ENCODE measurements at regions not wholly inside any gene's neighbourhood (a gene's known extent, or its start where the extent isn't known, plus 50 kb on each side); places are given as distances from the start of the nearest gene placed in this dataset.

DNA sequence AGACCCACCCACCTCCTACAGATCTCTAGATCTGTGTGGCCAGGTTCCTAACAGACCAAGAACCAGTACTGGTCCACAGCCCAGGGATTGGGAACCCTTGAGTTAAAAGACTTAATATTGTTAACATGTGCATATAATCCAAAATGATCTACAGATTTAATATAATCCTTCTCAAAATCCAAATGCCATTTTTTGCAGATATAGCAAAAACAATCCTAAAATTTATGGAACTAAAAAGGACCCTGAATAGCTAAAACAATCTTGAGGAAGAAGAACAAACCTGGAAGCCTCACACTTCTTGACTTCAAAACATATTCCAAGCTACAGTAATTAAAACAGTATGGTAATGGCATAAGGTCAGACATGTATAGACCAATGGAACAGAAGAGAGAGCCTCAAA, 206.9 kb upstream of the SIX2 start:
- H3K4me3 ChIP-seq (ENCODE audit: low read depth, low read length) = no peak overlapping the region

DNA sequence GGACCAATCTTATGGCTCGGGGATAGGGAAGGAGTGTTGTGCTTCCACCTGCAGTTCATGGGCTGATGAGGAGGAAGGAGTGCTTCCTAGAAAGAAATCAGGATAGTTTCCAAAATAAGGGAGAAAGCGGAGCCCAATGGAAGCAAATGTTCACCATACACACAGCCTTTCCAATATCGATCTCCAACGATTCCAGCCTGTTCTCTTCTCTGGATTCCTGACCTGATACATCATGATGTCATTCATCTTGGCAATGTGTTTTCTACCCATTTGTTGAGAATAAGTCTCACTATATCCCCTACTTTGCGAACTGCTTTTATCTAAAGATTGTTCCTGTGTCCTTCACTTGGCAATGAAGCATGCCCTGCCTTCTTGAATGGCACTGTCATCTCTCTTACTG, 205.3 kb upstream of the SIX2 start:
- H3K4me3 ChIP-seq (ENCODE audit: low read depth, low read length) = no peak overlapping the region

DNA sequence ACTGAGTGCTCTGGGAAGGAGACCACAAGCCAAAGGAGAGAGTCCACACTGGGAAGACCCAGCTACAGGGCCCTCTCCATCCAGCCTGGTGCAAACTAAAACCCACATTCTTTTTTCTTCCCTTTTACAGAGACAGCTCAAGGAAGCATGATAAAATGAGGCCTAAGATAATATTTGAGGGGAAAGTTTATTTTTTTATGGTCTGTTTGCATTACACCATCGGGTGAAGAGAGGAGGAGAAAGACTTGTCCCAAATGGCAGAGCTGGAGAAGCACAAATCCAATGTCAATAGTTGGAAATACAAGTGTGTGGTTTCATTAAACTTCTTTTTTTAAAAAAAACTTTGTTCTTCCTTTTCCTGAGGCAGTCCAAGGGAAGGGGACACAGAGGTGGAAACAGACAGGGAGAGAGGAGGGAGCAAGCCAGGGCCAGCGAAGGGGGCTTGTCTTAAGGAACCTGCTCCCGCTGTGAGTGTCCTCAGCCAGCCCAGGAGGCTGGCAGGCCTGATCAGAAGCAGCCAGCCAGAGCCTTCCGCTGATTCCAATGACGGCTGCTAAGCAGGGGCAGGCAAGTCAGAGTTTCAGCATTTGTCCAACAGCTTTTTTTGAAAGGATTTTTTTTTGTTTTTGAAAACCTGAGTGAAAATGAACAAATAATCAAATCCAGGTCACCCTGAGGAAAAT, 203.8 kb upstream of the SIX2 start:
- no peak overlapping the region for H3K4me3 ChIP-seq (ENCODE audit: low read depth, low read length)

DNA sequence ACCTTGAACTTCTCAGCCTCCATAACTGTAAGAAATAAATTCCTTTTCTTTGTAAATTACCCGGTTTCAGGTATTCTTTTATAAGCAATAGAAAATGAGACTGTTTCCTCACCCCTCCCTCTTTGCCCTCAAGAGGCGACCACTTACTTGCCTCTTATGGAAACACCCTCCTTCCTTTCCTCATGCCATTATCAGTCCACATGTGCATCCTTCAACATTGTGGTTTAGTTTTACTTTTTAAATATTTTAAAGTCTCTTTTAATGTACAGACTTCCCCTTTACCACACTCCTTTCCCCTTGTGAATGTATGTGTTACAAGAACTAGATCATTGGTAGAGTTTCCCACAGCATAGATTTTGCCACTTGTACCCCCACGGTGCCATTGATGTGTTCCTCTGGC, 202.4 kb upstream of the SIX2 start:
- H3K4me3 ChIP-seq (ENCODE audit: low read depth, low read length) = no peak overlapping the region

DNA sequence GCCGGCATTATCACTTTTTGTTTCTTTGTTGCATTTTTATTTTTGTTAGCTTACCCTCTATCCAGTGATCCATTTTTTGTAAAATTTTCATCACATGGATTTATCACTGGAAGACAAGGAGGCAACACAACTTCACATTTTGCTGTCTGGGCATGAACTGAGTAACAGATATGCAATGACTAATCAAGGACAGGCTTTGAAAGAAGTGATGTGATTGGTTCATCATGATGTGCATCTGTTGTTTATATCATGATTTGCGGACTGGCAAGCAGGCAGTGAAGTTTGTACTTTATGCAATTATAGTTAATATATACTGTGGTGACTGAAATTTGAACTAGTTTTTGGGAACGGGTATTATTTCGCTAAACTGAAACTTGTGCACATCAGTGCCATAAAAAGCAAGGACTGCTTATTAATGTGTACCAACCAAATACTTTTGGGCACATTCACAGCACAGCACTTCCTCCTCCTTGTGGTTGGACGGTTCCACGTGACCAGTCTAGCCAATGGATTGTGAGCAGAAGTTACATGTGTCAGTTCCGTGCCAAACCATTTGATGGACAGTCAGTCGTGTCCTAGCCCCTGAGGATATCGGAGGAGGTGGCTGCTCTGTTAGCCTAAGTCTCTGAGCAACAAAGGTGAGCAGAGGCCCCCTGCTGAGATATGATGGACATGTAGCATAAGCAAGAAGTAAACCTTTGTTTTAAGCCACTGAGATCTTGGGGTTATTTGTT, 201.4 kb upstream of the SIX2 start:
- H3K4me3 ChIP-seq (ENCODE audit: low read depth, low read length) = no peak overlapping the region

DNA sequence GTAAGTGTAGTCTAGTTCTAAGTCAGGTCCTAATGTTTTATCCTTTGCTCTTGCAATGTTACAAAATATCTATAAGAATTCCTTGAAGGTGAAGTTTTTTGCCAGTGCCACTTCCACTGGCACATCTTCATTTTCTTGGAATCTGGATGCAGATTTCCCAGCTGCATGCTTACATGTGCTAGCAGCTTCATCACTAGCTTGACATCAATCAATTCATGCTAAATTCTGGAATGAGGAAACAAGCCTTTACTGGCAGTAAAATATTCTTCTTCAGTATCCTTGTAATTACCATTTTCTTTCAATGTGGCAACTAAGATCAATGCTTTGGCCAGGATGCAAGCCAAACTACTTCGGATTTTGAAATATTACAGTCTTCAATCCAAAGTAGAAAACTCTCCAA, 200.6 kb upstream of the SIX2 start:
- no peak overlapping the region for H3K4me3 ChIP-seq (ENCODE audit: low read depth, low read length)

DNA sequence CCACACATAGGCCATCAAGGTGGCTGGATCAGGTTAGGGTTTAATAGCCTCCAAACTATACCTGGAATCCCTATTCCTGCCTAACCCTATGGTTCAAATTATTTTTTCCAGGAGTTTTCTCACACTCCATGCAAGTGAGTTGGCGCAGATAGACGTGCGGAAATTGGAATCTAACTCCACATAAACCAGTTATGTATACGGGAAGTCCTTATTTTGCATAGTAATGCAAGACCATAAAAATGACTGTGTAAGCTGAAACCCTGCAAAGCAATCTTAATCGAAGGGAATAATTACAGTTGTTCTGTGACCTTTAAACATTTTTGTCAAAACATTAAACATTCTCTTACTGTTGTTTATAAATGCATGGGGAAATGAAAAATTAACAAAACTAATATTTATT, 200.1 kb upstream of the SIX2 start:
- H3K4me3 ChIP-seq (ENCODE audit: low read depth, low read length) = no peak overlapping the region

DNA sequence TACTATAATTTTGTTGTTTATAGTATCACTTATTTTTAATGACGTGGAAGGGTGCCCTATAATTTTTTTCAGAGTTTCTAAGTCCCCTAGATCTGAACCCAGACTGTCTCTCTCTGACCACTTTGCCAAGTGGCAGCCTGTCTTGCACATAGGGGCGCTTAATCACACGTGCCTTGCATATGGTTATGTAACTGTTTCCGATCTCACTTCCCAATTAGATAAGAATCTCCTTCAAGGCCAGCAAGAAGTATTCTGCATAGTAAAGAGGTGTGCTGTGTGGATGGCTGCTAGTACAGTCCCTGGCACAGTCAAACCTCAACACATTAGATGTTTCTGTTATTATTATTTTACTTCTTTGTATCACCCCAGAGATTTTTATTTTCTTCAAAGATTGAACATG, 197.8 kb upstream of the SIX2 start:
- no peak overlapping the region for H3K4me3 ChIP-seq (ENCODE audit: low read depth, low read length)

DNA sequence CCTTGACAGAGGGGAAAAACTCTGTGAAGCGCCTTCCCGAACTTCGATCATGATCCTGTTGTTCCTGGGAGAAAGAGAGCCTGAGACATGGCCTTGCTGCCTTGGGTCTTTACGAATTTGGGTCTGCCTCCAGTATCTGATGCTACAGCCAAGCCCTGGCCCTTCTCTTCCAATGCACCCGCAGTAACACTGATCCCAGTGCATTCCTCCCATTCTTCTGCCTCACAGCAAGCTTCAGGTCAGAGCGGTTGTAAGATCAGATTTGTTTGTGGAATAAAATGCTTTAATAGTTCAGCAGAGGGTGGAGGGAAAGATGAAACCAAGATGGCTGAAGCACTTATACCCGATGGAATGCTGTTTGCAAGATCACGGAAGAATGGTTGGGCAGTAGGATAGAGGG, 196.7 kb upstream of the SIX2 start:
- no peak overlapping the region for H3K4me3 ChIP-seq (ENCODE audit: low read depth, low read length)

DNA sequence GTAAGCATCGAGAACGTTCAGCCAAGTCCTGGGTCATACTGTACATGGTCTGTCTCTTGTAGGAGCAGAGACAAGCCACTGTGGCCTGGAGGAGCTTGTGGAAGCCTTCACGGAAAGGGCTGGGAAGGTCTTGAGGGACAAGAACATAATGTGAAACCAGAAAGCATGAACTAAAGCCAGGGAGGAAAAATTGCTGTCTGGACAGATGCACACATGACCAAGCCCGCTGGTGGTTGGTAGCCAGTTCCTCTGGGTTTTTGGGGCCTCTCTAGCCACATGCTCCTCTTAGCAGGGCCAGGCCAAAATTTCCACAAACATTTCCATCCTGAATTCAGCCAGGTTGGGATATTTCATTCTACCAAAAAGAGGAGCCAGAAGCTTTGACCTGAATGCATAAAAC, 196.2 kb upstream of the SIX2 start:
- no peak overlapping the region for H3K4me3 ChIP-seq (ENCODE audit: low read depth, low read length)

DNA sequence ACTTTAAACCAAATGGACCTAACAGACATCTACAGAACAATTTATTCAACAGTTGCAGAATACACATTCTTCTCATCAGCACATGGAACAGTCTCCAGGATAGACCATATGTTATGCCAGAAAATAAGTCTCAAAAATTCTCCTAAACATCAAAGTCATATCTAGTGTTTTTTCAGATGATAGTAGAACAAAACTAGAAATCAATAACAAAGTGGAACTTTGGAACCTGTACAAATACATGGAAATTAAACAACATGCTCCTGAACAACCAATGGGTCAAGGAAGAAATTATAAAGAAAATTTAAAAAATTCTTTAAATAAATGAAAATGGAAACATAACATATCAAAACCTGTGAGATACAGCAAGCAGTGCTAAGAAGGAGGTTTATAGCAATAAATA, 194.1 kb upstream of the SIX2 start:
- H3K4me3 ChIP-seq (ENCODE audit: low read depth, low read length) = no peak overlapping the region

DNA sequence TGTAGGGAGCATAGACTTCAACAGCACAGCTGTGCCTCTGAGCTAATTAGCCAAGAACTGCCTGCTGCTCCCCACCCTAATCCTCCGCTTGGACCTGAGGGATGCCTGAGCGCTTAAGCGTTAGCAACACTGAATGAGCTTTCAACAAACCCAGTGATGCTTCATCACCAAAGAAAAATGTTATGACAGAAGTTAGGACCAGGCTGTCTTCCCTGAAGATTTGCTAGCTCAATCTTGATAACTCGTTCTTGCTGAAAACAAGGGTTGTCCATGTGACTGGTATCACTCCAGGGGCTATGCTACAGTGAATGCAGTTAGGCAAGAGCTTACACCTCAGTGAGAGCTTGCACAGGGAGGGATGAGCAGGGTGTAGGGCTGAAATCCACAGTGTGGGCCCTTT, 190.7 kb upstream of the SIX2 start:
- no peak overlapping the region for H3K4me3 ChIP-seq (ENCODE audit: low read depth, low read length)

DNA sequence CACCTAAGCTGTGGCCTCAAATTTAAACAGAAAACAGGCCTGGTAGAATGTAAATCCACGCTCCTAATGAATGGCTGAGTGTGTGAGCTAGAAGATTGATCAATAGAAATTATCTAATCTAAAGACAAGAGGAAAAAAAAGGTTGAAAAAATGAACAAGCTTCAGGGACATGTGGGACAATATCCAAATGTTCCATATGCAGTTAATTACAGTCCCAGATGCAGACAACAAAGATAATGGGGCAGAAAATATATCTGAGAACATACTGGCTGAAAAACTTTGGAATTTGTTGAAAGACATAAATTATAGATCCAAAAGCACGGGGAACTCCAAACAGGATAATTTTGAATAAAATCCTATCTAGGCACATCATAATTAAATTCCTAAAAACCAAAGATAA, 186.7 kb upstream of the SIX2 start:
- H3K4me3 ChIP-seq (ENCODE audit: low read depth, low read length) = no peak overlapping the region

DNA sequence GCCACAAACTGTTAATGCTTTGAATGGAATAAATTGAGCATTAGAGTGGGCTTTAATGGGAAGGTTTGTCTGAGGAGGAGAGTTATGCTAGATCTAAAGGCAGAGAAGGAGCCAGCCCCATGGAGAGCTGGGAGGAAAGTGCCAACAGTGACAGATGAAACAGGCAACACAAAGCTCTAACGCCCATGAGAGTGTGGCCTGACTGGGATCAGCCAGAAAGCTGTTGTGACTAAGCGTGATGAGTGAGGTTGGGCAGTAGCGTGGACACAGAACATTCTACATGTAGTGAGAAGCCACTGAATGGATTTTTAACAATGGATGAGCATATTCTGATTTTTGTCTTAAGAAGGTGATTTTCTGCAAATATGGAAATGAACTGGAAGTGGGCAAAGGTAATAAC, 185.3 kb upstream of the SIX2 start:
- H3K4me3 ChIP-seq (ENCODE audit: low read depth, low read length) = no peak overlapping the region

DNA sequence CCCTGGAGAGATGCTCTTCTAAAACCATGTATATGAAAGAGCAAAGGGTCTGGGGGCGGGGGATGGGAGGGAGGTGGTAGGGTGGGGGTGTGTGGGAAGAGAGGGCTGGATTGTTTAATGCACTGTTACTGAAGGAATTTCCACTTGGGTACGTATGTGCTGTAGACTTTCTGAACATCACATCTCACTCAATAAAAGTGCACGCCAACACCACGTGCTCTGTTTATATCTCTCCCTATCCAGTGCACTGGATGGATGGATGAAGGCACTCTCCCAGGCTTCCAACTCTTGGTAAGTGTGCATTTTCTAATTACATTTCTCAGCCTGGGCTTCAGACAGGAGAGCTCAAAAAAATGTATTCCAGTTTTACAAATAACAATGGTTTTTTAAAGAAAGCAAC, 184.3 kb upstream of the SIX2 start:
- H3K4me3 ChIP-seq (ENCODE audit: low read depth, low read length) = no peak overlapping the region

DNA sequence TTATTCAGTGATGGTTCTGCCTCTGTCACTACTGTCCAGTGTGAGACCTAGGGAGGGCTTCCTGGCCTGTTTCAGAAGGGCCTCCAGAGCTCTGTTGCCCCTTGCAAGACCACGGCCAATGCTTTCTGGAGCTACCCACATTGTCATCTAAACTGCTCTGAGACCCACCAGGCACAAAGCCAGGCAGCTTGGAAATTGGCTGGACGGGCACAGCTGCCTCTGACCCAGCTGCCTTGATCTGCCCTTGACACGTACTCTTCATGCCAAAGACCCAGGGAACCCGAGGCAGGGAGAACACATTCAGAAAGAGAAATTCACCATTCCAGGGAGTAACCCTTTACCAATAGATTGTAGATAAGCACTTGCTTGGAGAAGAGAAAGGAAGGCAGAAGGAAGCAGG, 183.7 kb upstream of the SIX2 start:
- no peak overlapping the region for H3K4me3 ChIP-seq (ENCODE audit: low read depth, low read length)

DNA sequence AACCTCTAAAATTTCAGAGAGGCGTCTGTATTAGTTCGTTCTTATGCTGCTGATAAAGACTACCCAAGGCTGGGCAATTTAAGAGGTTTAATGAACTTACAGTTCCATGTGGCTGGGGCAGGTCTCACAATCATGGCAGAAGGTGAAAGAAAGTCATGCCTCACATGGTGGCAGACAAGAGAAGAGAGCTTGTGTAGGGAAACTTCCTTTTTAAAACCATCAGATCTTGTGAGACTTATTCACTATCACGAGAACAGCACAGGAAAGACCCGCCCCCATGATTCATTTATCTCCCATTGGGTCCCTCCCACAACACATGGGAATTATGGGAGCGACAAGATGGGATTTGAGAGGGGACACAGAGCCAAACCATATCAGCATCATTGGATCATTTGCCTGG, 183.2 kb upstream of the SIX2 start:
- no peak overlapping the region for H3K4me3 ChIP-seq (ENCODE audit: low read depth, low read length)

DNA sequence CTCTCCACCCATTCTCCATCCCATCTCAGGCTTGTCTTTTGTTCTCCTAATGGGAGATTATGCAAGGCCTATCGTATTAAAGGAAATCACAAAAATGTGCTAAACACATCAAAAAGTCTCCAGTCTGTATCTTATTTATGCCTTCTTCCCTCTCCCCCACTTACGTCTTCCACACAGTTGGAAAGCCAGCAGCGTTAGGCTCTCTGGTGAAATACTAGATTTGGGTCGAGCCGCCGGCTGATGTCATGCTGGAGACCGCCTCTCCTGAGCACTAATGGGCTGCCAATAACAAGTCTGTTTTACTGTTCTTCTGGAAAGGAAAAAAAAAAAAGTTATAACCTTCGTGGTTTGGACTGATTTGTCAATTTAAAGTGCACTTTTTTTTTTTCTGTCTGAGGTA, 182.7 kb upstream of the SIX2 start:
- no peak overlapping the region for H3K4me3 ChIP-seq (ENCODE audit: low read depth, low read length)

DNA sequence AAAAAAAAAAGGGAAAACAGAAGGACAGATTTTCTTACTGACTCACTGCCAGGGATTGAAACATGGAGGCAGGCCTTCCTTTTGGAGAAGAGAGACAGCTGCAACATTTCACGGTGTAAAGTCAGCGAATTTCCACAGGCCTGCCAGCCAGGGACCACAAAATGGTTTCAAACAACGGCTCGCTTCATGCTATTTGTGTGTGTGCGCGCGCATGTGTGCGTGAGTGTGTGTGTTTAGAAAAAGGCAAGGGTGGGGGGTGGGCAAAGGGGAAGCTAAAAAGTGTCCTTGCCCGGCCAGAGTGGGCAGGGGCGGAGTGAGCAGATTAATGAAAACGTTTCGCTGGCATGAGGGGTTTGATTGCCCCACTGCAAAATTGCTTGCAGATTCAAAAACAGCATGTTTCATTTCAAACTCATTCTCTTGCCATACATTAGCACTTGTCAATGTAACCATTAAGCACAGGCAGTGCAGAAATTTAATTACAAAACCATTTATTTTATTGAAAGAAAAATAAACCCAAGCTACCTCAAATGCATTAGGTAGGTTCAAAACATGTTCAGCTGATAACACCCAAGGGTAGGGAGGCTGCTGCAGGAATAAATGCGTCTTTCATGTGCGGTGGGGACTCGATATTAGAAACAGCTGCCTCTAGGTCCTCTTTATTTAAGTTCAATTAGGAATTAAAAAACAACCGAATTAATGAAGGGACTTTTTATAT, 182.1 kb upstream of the SIX2 start:
- no peak overlapping the region for H3K4me3 ChIP-seq (ENCODE audit: low read depth, low read length)

DNA sequence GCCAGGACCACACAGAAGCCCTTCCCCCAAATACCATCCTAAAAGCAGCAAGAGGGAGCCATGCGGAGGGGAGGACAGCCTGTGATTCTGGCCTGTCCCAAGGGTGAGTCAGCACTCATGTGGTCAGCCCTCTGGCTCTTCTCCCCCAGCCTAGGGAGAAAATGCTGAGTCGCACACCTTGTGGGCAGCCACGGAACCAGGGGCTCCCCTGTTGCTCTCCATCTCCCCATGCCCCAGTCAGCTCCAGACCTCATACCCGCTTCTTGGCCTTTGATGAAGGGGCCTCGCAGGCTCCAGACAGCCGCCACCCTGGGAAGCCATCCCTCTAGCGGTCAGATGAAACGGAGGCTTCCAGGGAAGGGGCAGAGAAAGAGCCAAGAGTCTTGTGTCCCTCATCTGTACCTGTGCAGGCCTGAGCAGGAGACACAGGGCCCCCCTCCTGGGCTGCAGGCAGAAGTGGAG, 181.3 kb upstream of the SIX2 start:
- no peak overlapping the region for H3K4me3 ChIP-seq (ENCODE audit: low read depth, low read length)

DNA sequence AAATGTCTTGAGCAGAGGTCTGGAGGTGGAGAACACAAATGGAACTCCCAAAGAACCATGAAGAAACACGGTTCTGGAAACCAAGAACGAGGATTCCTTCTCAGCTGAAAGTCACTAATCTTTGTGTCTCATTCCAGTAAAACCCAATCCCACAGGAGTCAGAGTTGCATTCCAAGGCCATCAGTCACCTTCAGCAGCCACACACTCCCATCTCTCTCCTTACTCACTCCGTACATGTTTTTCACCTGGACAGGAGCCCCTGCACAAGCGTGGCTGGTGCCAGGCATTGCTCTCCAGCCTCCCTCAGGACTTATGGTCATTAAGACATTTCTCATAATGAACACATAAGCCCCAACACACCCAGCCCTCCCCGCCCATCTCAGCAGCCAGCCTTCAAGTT, 175.4 kb upstream of the SIX2 start:
- no peak overlapping the region for H3K4me3 ChIP-seq (ENCODE audit: low read depth, low read length)

DNA sequence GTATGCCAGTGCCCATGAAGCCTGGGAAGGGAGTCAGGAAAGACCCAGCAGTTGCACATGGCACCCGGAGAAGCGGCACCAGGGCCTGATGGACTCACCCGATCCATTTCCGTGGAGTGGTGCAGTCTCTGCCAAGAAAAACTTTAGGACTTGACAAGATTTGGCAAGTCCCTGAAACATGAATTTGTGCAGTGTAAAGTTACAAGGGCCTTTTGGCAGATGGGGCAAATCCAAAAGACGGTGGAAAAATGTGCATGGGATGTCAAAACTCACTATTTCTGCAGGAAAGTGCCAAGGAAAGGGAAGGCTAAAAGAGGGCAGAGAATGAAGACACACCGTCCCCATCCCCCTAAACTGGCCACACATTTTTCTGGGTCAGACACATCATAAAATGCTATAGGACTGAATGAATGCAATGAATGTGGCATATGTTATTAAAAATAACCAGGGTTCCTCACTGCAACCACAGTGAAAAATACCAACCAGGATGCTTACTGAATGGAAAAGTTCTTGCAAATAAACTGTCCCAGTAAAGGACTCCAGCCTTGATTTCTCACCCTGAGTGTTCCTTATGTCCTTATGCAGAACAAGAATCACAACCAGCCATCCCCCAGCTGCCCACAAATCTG, 173.5 kb upstream of the SIX2 start:
- H3K4me3 ChIP-seq (ENCODE audit: low read depth, low read length) = no peak overlapping the region
